ENCODE measurements at regions not wholly inside any gene's neighbourhood (a gene's known extent, or its start where the extent isn't known, plus 50 kb on each side); places are given as distances from the start of the nearest gene placed in this dataset.
"Not testable (repeated sequence)": the region's sequence is repeated elsewhere in the genome, so short reads cannot be mapped to it uniquely, and the experiment has no call there.

DNA sequence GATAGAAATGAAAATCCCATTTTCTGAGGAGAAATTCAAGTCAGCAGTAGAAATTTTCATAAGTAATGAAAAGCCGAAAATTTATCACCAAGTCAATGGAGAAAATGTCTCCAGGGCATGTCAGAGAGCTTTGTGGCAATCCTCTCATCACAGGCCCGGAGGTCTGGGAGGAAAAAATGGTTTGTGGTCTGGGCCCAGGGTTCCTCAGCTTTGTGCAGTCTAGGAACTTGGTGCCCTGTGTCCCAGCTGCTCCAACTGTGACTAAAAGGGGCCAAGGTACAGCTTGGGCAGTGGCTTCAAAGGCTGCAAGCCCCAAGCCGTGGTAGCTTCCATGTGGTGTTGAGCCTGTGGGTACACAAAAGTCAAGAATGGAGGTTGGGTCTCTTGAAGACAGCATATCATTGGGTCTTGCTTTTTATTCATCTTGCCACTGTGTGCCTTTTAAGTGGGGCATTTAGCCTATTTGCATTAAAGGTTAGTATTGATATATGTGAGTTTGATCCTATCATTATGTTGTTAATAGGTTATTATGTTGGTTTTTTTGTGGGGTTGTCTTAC lies 608.5 kb downstream of the PDHA2 start:
- Histone ChIP-seq H3K36me3 (ENCODE audit: insufficient read depth, low read length, poor library complexity, severe bottlenecking) (no peaks in the 10 kb centered on the region), H3K9me3 (ENCODE audit: low read depth, low read length, poor library complexity, severe bottlenecking) (no peaks in the 10 kb centered on the region), H3K4me3 (ENCODE audit: low read depth, low read length, poor library complexity, severe bottlenecking) (no peak overlapping the region), H3K27me3 (replicated peaks; ENCODE audit: insufficient read depth, low read depth, low read length, poor library complexity) (no peaks in the 10 kb centered on the region), H3K27ac (ENCODE audit: low read depth, low read length, poor library complexity, severe bottlenecking) (no peak overlapping the region), H3K4me1 (ENCODE audit: insufficient read depth, low read length, poor library complexity, severe bottlenecking) (no peaks in the 10 kb centered on the region)
- DNase-seq (ENCODE audit: low spot score): no peak
- ChIA-PET POLR2A (ENCODE audit: low non-redundant PET) (no interaction called here), CTCF (no interaction called here)
- no TSS peak for BruUV-seq (replicated peaks)
- TF ChIP-seq, protein P1, sequence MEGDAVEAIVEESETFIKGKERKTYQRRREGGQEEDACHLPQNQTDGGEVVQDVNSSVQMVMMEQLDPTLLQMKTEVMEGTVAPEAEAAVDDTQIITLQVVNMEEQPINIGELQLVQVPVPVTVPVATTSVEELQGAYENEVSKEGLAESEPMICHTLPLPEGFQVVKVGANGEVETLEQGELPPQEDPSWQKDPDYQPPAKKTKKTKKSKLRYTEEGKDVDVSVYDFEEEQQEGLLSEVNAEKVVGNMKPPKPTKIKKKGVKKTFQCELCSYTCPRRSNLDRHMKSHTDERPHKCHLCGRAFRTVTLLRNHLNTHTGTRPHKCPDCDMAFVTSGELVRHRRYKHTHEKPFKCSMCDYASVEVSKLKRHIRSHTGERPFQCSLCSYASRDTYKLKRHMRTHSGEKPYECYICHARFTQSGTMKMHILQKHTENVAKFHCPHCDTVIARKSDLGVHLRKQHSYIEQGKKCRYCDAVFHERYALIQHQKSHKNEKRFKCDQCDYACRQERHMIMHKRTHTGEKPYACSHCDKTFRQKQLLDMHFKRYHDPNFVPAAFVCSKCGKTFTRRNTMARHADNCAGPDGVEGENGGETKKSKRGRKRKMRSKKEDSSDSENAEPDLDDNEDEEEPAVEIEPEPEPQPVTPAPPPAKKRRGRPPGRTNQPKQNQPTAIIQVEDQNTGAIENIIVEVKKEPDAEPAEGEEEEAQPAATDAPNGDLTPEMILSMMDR (conservative IDR thresholded peaks at IDR 0.05; ENCODE audit: low read depth, low read length): no peak
- TF ChIP-seq EZH2 (IDR thresholded peaks at IDR 0.05; ENCODE audit: borderline replicate concordance, low read depth, low read length, poor library complexity, severe bottlenecking): no peak
- intact Hi-C loops (cut with micrococcal nuclease; ENCODE audit: unreplicated experiment): no loop called here

DNA sequence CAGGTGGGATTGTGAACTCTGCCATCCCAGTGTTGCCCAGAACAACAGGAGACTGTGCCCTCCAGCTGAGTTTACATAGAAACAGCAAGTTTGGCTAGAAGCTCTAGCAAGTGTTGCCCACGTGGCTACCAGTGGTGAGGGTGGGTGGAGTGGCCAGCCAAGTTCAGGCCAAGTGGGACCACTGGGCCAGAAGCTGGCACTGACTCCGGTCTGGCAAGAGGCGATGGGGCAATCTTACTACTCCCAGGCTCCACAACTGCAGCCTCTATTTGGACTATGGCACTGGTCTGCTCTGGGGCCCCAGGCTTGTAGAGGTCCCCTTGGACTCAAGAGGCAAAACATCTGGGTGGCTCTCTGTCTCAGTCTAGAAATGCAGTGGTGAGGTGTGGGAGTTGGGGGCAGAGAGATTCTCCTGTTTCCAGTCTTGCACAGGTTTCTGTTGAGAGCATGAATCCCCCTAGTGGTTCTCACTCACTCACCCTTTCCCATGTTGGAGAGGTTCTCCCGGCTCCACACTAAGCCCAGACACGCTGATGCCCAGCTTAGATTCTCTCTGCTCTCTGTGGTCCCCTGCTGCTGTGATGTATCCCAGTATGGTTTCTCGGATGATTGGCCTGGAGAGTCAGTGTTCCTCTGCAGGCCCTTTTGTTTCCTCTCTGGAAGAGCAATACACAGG lies 615.3 kb downstream of the PDHA2 start:
- no peaks in the 10 kb centered on the region for H3K27me3 ChIP-seq (replicated peaks; ENCODE audit: insufficient read depth, low read depth, low read length, poor library complexity)
- no peak for DNase-seq (ENCODE audit: low spot score)
- ChIA-PET POLR2A (ENCODE audit: low non-redundant PET) (no interaction called here), CTCF (no interaction called here)
- no peaks in the 10 kb centered on the region for H3K4me1 ChIP-seq (ENCODE audit: insufficient read depth, low read length, poor library complexity, severe bottlenecking)
- intact Hi-C loops (cut with micrococcal nuclease; ENCODE audit: unreplicated experiment): no loop called here
- TF ChIP-seq EZH2 (IDR thresholded peaks at IDR 0.05; ENCODE audit: borderline replicate concordance, low read depth, low read length, poor library complexity, severe bottlenecking): no peak
- TF ChIP-seq, protein P1 (conservative IDR thresholded peaks at IDR 0.05; ENCODE audit: low read depth, low read length): no peak
- no peaks in the 10 kb centered on the region for H3K36me3 ChIP-seq (ENCODE audit: insufficient read depth, low read length, poor library complexity, severe bottlenecking)
- H3K4me3 ChIP-seq (ENCODE audit: low read depth, low read length, poor library complexity, severe bottlenecking): no peak overlapping the region
- H3K9me3 ChIP-seq (ENCODE audit: low read depth, low read length, poor library complexity, severe bottlenecking): no peaks in the 10 kb centered on the region
- no peak overlapping the region for H3K27ac ChIP-seq (ENCODE audit: low read depth, low read length, poor library complexity, severe bottlenecking)
- BruUV-seq (replicated peaks): no TSS peak

DNA sequence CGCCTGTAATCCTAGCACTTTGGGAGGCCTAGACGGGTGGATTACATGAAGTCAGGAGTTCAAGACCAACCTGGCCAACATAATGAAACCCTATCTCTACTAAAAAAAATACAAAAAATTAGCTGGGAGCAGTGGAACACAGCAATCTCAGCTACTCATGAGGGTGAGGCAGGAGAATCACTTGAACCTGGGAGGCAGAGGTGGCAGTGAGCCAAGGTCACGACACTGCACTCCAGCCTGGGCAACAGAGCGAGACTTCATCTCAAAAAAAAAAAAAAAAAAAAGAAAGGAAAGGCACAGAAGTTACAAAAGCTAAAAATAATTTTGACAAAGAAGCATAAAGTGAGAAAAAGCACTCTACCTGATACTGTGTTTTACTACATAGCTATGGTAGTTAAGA lies 618.1 kb downstream of the PDHA2 start:
- POLR2A ChIA-PET (ENCODE audit: low non-redundant PET); H3K36me3 ChIP-seq (ENCODE audit: insufficient read depth, low read length, poor library complexity, severe bottlenecking); DNase-seq (ENCODE audit: low spot score); H3K9me3 ChIP-seq (ENCODE audit: low read depth, low read length, poor library complexity, severe bottlenecking); BruUV-seq (replicated peaks); H3K27me3 ChIP-seq (replicated peaks; ENCODE audit: insufficient read depth, low read depth, low read length, poor library complexity); CTCF ChIA-PET; H3K4me3 ChIP-seq (ENCODE audit: low read depth, low read length, poor library complexity, severe bottlenecking); intact Hi-C loops (cut with micrococcal nuclease; ENCODE audit: unreplicated experiment); H3K27ac ChIP-seq (ENCODE audit: low read depth, low read length, poor library complexity, severe bottlenecking); H3K4me1 ChIP-seq (ENCODE audit: insufficient read depth, low read length, poor library complexity, severe bottlenecking): not testable (repeated sequence)

DNA sequence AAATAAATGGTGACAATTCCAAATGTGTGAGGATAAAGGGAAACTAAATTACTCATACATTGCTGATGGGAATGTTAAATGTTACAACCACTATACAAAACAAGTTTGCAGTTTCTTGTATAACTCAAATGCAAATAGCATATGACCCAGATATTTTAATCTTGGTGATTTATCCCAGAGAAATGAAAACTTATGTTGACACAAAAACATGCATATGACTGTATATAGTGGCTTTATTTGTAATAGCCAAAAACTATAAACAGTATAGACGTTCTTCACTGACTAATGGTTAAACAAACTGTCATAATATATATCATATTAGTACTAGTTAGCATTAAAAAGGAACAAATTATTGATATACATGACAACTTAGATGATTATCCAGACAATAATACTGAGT lies 619.2 kb downstream of the PDHA2 start:
- no peaks in the 10 kb centered on the region for H3K27me3 ChIP-seq (replicated peaks; ENCODE audit: insufficient read depth, low read depth, low read length, poor library complexity)
- DNase-seq (ENCODE audit: low spot score): no peak
- no peak overlapping the region for H3K27ac ChIP-seq (ENCODE audit: low read depth, low read length, poor library complexity, severe bottlenecking)
- BruUV-seq (replicated peaks): no TSS peak
- intact Hi-C loops (cut with micrococcal nuclease; ENCODE audit: unreplicated experiment): no loop called here
- no peaks in the 10 kb centered on the region for H3K4me1 ChIP-seq (ENCODE audit: insufficient read depth, low read length, poor library complexity, severe bottlenecking)
- H3K4me3 ChIP-seq (ENCODE audit: low read depth, low read length, poor library complexity, severe bottlenecking): no peak overlapping the region
- TF ChIP-seq EZH2 (IDR thresholded peaks at IDR 0.05; ENCODE audit: borderline replicate concordance, low read depth, low read length, poor library complexity, severe bottlenecking): no peak
- TF ChIP-seq, protein P1 (conservative IDR thresholded peaks at IDR 0.05; ENCODE audit: low read depth, low read length): no peak
- POLR2A ChIA-PET (ENCODE audit: low non-redundant PET): no interaction called here
- CTCF ChIA-PET: no interaction called here
- no peaks in the 10 kb centered on the region for H3K9me3 ChIP-seq (ENCODE audit: low read depth, low read length, poor library complexity, severe bottlenecking)
- no peaks in the 10 kb centered on the region for H3K36me3 ChIP-seq (ENCODE audit: insufficient read depth, low read length, poor library complexity, severe bottlenecking)

Measured in A673 (cell line).